GM20000 (cell line): ENCODE measurements at regions not wholly inside any gene's neighbourhood (a gene's known extent, or its start where the extent isn't known, plus 50 kb on each side); places are given as distances from the start of the nearest gene placed in this dataset.

Experiments
- DNase-seq: peaks from one replicate; pipeline ENCODE4 v3.0.0; 2012; ENCODE audit warnings: low spot score
- CTCF ChIP-seq: IDR thresholded peaks from 2 replicates; pipeline ENCODE4 v1.5.1; 2012; ENCODE audit warnings: mild to moderate bottlenecking, control low read depth; ENCODE audit errors: extremely low read depth, missing control alignments

GRCh38 chr17:12459736-12460135 lies 206.0 kb upstream of the MYOCD start:
- TF ChIP-seq CTCF, result no peak

GRCh38 chr17:12463102-12463501 lies 202.6 kb upstream of the MYOCD start:
- no peak for TF ChIP-seq CTCF

More at GRCh38 chr17:12459736-12460135, 206.0 kb upstream of the MYOCD start:
- DNase-seq, result no peak

GRCh38 chr17:12472252-12473173 lies 193.2 kb upstream of the MYOCD start:
- DNase-seq, result no peak
- no peak for TF ChIP-seq CTCF

More at GRCh38 chr17:12463102-12463501, 202.6 kb upstream of the MYOCD start:
- DNase-seq, result no peak

- DNase-seq, result no peak
- TF ChIP-seq CTCF, result no peak
These were observed 187.4 kb upstream of the MYOCD start for GRCh38 chr17:12478311-12478710.

GRCh38 chr17:12485361-12485906 lies 180.3 kb upstream of the MYOCD start:
- TF ChIP-seq CTCF, result no peak
- DNase-seq, result no peak

- no peak for TF ChIP-seq CTCF
- DNase-seq, result no peak
These were observed 176.4 kb upstream of the MYOCD start for GRCh38 chr17:12489325-12489724.

- no peak for DNase-seq
- TF ChIP-seq CTCF, result no peak
These were observed 173.2 kb upstream of the MYOCD start for GRCh38 chr17:12492450-12492849.
